Fibroblast of skin of right biceps (primary cell): ENCODE measurements at regions not wholly inside any gene's neighbourhood (a gene's known extent, or its start where the extent isn't known, plus 50 kb on each side); places are given as distances from the start of the nearest gene placed in this dataset.
A peak's percentile ranks its signal among the peaks of the same experiment; 100 is the strongest.

Experiments
- DNase-seq: peaks from one replicate; pipeline ENCODE4 v3.0.0-alpha.2; 2013

- peak; percentile 48 for DNase-seq
These were observed 101.8 kb downstream of the CAND1 start for GRCh38 chr12:67370979-67371378.

- DNase-seq, result no peak
These were observed 107.9 kb downstream of the CAND1 start for GRCh38 chr12:67377021-67377420.

- DNase-seq, result no peak
These were observed 108.4 kb downstream of the CAND1 start for GRCh38 chr12:67377541-67377940.

- peak; percentile 31 for DNase-seq
These were observed 113.2 kb downstream of the CAND1 start for GRCh38 chr12:67382241-67382871.

GRCh38 chr12:67386869-67387565 lies 117.9 kb downstream of the CAND1 start:
- DNase-seq, result no peak

GRCh38 chr12:67388331-67389138 lies 119.4 kb downstream of the CAND1 start:
- no peak for DNase-seq

GRCh38 chr12:67390273-67390672 lies 121.1 kb downstream of the CAND1 start:
- no peak for DNase-seq

- DNase-seq, result no peak
These were observed 121.9 kb downstream of the CAND1 start for GRCh38 chr12:67391034-67391433.

- no peak for DNase-seq
These were observed 122.5 kb downstream of the CAND1 start for GRCh38 chr12:67391656-67392055.

- peak; percentile 25 for DNase-seq
These were observed 125.4 kb downstream of the CAND1 start for GRCh38 chr12:67394550-67394949.

GRCh38 chr12:67400742-67401141 lies 131.6 kb downstream of the CAND1 start:
- DNase-seq, result no peak

GRCh38 chr12:67410246-67410645 lies 141.1 kb downstream of the CAND1 start:
- DNase-seq, result no peak

- no peak for DNase-seq
These were observed 141.5 kb downstream of the CAND1 start for GRCh38 chr12:67410667-67411067.

GRCh38 chr12:67411562-67411961 lies 142.4 kb downstream of the CAND1 start:
- no peak for DNase-seq

GRCh38 chr12:67413577-67413976 lies 144.4 kb downstream of the CAND1 start:
- DNase-seq, result no peak

GRCh38 chr12:67414011-67414715 lies 145.0 kb downstream of the CAND1 start:
- DNase-seq, result no peak

GRCh38 chr12:67415473-67415872 lies 146.3 kb downstream of the CAND1 start:
- DNase-seq, result peak; percentile 61

- DNase-seq, result no peak
These were observed 150.7 kb downstream of the CAND1 start for GRCh38 chr12:67419810-67420209.

GRCh38 chr12:67420506-67420905 lies 151.3 kb downstream of the CAND1 start:
- no peak for DNase-seq

GRCh38 chr12:67422081-67422480 lies 152.9 kb downstream of the CAND1 start:
- no peak for DNase-seq

- no peak for DNase-seq
These were observed 155.6 kb downstream of the CAND1 start for GRCh38 chr12:67424784-67425183.

GRCh38 chr12:67425394-67425793 lies 156.2 kb downstream of the CAND1 start:
- DNase-seq, result no peak

- peak; percentile 90 for DNase-seq
These were observed 156.9 kb downstream of the CAND1 start for GRCh38 chr12:67426067-67426466.
